Activated CD8-positive, alpha-beta T cell treated with anti-CD3 and anti-CD28 coated beads, Interleukin-2, amount 10 ng/mL, durations not matched to agents 7 days and 5 days (primary cell): ENCODE measurements at regions not wholly inside any gene's neighbourhood (a gene's known extent, or its start where the extent isn't known, plus 50 kb on each side); places are given as distances from the start of the nearest gene placed in this dataset.

ENCODE experiments used
- ATAC-seq: fragments of 150-1000 bp; cut with Tn5 transposase; one replicate; pipeline ENCODE4 v1.10.0; 2021; ENCODE audit warnings: moderate library complexity
- CTCF ChIA-PET: fragments of 350-600 bp; sonication (Branson Sonifier 250); formaldehyde crosslinking; loops from one replicate; lab custom pipeline; 2021; ENCODE audit warnings: antibody characterized with exemption; lab: Charles Lee
- POLR2A ChIA-PET: fragments of 350-600 bp; sonication (Branson Sonifier 250); formaldehyde crosslinking; loops from one replicate; lab custom pipeline; 2021; ENCODE audit warnings: antibody characterized with exemption; lab: Charles Lee
- DNase-seq: peaks from one replicate; pipeline ENCODE4 v3.0.0-alpha.2; 2020
- H3K27ac Mint-ChIP-seq: one replicate; pipeline ENCODE4 v1.8.0; 2021; ENCODE audit warnings: mild to moderate bottlenecking, mixed read lengths
- H3K27me3 Mint-ChIP-seq: one replicate; pipeline ENCODE4 v1.8.0; 2021; ENCODE audit warnings: low read depth, mixed read lengths
- H3K36me3 Mint-ChIP-seq: one replicate; pipeline ENCODE4 v1.8.0; 2021; ENCODE audit warnings: low read depth, mixed read lengths
- H3K4me1 Mint-ChIP-seq: one replicate; pipeline ENCODE4 v1.8.0; 2021; ENCODE audit warnings: low read depth, mixed read lengths
- H3K4me3 Mint-ChIP-seq: one replicate; pipeline ENCODE4 v1.8.0; 2021; ENCODE audit warnings: mild to moderate bottlenecking, mixed read lengths
- H3K9me3 Mint-ChIP-seq: one replicate; pipeline ENCODE4 v1.8.0; 2022; ENCODE audit warnings: mixed read lengths; ENCODE audit not compliant: insufficient read depth

GRCh38 chr14:42931308-42931707 is 1324.6 kb downstream of the LRFN5 start:
- no peak for DNase-seq
- peaks cover 13% of the 10 kb centered on the region for H3K9me3 Mint-ChIP-seq
- H3K27ac Mint-ChIP-seq: no peak overlapping the region
- ChIA-PET POLR2A (no interaction called here), CTCF (no interaction called here)
- H3K36me3 Mint-ChIP-seq: no peaks in the 10 kb centered on the region
- no peaks in the 10 kb centered on the region for H3K4me1 Mint-ChIP-seq
- ATAC-seq: no peak
- no peaks in the 10 kb centered on the region for H3K27me3 Mint-ChIP-seq
- H3K4me3 Mint-ChIP-seq: no peak overlapping the region

GRCh38 chr14:42929806-42930480 is 1323.3 kb downstream of the LRFN5 start:
- no peaks in the 10 kb centered on the region for H3K36me3 Mint-ChIP-seq
- H3K27ac Mint-ChIP-seq: no peak overlapping the region
- H3K4me1 Mint-ChIP-seq: no peaks in the 10 kb centered on the region
- ChIA-PET CTCF (no interaction called here), POLR2A (no interaction called here)
- peaks cover 22% of the 10 kb centered on the region for H3K9me3 Mint-ChIP-seq
- H3K4me3 Mint-ChIP-seq: no peak overlapping the region
- ATAC-seq (no peak), DNase-seq (no peak)
- no peaks in the 10 kb centered on the region for H3K27me3 Mint-ChIP-seq

GRCh38 chr14:42927313-42927712 is 1320.6 kb downstream of the LRFN5 start:
- H3K27ac Mint-ChIP-seq: no peak overlapping the region
- H3K4me1 Mint-ChIP-seq: no peaks in the 10 kb centered on the region
- ChIA-PET POLR2A (no interaction called here), CTCF (no interaction called here)
- peaks cover 22% of the 10 kb centered on the region for H3K9me3 Mint-ChIP-seq
- ATAC-seq: no peak
- H3K27me3 Mint-ChIP-seq: no peaks in the 10 kb centered on the region
- no peaks in the 10 kb centered on the region for H3K36me3 Mint-ChIP-seq
- H3K4me3 Mint-ChIP-seq: no peak overlapping the region
- DNase-seq: no peak

- ChIA-PET CTCF (no interaction called here), POLR2A (no interaction called here)
- H3K36me3 Mint-ChIP-seq: no peaks in the 10 kb centered on the region
- ATAC-seq (no peak), DNase-seq (no peak)
- H3K4me1 Mint-ChIP-seq: no peaks in the 10 kb centered on the region
- peaks cover 14% of the 10 kb centered on the region for H3K9me3 Mint-ChIP-seq
- H3K27me3 Mint-ChIP-seq: no peaks in the 10 kb centered on the region
- H3K4me3 Mint-ChIP-seq: no peak overlapping the region
- no peak overlapping the region for H3K27ac Mint-ChIP-seq
Measured at GRCh38 chr14:42921901-42922300, 1315.2 kb downstream of the LRFN5 start.

- Mint-ChIP-seq H3K27ac (no peak overlapping the region), H3K36me3 (no peaks in the 10 kb centered on the region), H3K27me3 (no peaks in the 10 kb centered on the region), H3K4me3 (no peak overlapping the region), H3K4me1 (no peaks in the 10 kb centered on the region), H3K9me3 (peaks cover 5% of the 10 kb centered on the region)
- ATAC-seq (no peak), DNase-seq (no peak)
- CTCF ChIA-PET: no interaction called here
- POLR2A ChIA-PET: no interaction called here
Measured at GRCh38 chr14:42918615-42919014, 1311.9 kb downstream of the LRFN5 start.

- no peak for DNase-seq
- ATAC-seq: no peak
- Mint-ChIP-seq H3K4me3 (no peak overlapping the region), H3K27ac (no peak overlapping the region), H3K4me1 (no peaks in the 10 kb centered on the region), H3K9me3 (peaks cover 6% of the 10 kb centered on the region), H3K27me3 (no peaks in the 10 kb centered on the region), H3K36me3 (no peaks in the 10 kb centered on the region)
- CTCF ChIA-PET: no interaction called here
- POLR2A ChIA-PET: no interaction called here
Measured at GRCh38 chr14:42911642-42912041, 1305.0 kb downstream of the LRFN5 start.

- Mint-ChIP-seq H3K4me3 (no peak overlapping the region), H3K27ac (no peak overlapping the region), H3K27me3 (no peaks in the 10 kb centered on the region), H3K9me3 (peaks cover 6% of the 10 kb centered on the region), H3K4me1 (no peaks in the 10 kb centered on the region), H3K36me3 (no peaks in the 10 kb centered on the region)
- no peak for DNase-seq
- ChIA-PET POLR2A (no interaction called here), CTCF (no interaction called here)
- no peak for ATAC-seq
Measured at GRCh38 chr14:42909659-42910058, 1303.0 kb downstream of the LRFN5 start.

GRCh38 chr14:42893183-42893582 is 1286.5 kb downstream of the LRFN5 start:
- Mint-ChIP-seq H3K4me1 (no peaks in the 10 kb centered on the region), H3K4me3 (no peak overlapping the region), H3K27me3 (no peaks in the 10 kb centered on the region), H3K9me3 (peaks cover 8% of the 10 kb centered on the region), H3K27ac (no peak overlapping the region), H3K36me3 (no peaks in the 10 kb centered on the region)
- ATAC-seq (no peak), DNase-seq (no peak)
- CTCF ChIA-PET: no interaction called here
- POLR2A ChIA-PET: no interaction called here

- DNase-seq: no peak
- Mint-ChIP-seq H3K27me3 (no peaks in the 10 kb centered on the region), H3K27ac (no peak overlapping the region), H3K4me3 (no peak overlapping the region), H3K36me3 (no peaks in the 10 kb centered on the region), H3K9me3 (no peaks in the 10 kb centered on the region), H3K4me1 (no peaks in the 10 kb centered on the region)
- CTCF ChIA-PET: no interaction called here
- ATAC-seq: no peak
- POLR2A ChIA-PET: interaction anchor here (0.5 kb wide), 1 partner anchor 826 kb away, joined by 3 read pairs; no protein-coding TSS in a partner anchor
Measured at GRCh38 chr14:42884100-42884499, 1277.4 kb downstream of the LRFN5 start.

GRCh38 chr14:42877716-42878115 is 1271.0 kb downstream of the LRFN5 start:
- DNase-seq (no peak), ATAC-seq (no peak)
- H3K27ac Mint-ChIP-seq: no peak overlapping the region
- ChIA-PET POLR2A (no interaction called here), CTCF (no interaction called here)
- no peak overlapping the region for H3K4me3 Mint-ChIP-seq
- peaks cover 5% of the 10 kb centered on the region for H3K9me3 Mint-ChIP-seq
- H3K36me3 Mint-ChIP-seq: no peaks in the 10 kb centered on the region
- no peaks in the 10 kb centered on the region for H3K4me1 Mint-ChIP-seq
- no peaks in the 10 kb centered on the region for H3K27me3 Mint-ChIP-seq

GRCh38 chr14:42872786-42873185 is 1266.1 kb downstream of the LRFN5 start:
- Mint-ChIP-seq H3K9me3 (peaks cover 5% of the 10 kb centered on the region), H3K36me3 (no peaks in the 10 kb centered on the region), H3K4me3 (no peak overlapping the region), H3K4me1 (no peaks in the 10 kb centered on the region), H3K27ac (no peak overlapping the region), H3K27me3 (no peaks in the 10 kb centered on the region)
- DNase-seq (no peak), ATAC-seq (no peak)
- CTCF ChIA-PET: no interaction called here
- POLR2A ChIA-PET: no interaction called here

- Mint-ChIP-seq H3K27ac (no peak overlapping the region), H3K36me3 (no peaks in the 10 kb centered on the region), H3K4me3 (no peak overlapping the region), H3K9me3 (no peaks in the 10 kb centered on the region), H3K27me3 (no peaks in the 10 kb centered on the region), H3K4me1 (no peaks in the 10 kb centered on the region)
- CTCF ChIA-PET: no interaction called here
- DNase-seq (no peak), ATAC-seq (no peak)
- POLR2A ChIA-PET: no interaction called here
Measured at GRCh38 chr14:42869681-42870080, 1263.0 kb downstream of the LRFN5 start.

GRCh38 chr14:42862114-42862513 is 1255.4 kb downstream of the LRFN5 start:
- Mint-ChIP-seq H3K27me3 (no peaks in the 10 kb centered on the region), H3K4me3 (no peak overlapping the region), H3K27ac (no peak overlapping the region), H3K4me1 (no peaks in the 10 kb centered on the region), H3K36me3 (no peaks in the 10 kb centered on the region), H3K9me3 (peaks cover 3% of the 10 kb centered on the region)
- ChIA-PET POLR2A (no interaction called here), CTCF (no interaction called here)
- DNase-seq: no peak
- no peak for ATAC-seq
